ENCODE measurements at regions not wholly inside any gene's neighbourhood (a gene's known extent, or its start where the extent isn't known, plus 50 kb on each side); places are given as distances from the start of the nearest gene placed in this dataset.
"Not testable (repeated sequence)": the region's sequence is repeated elsewhere in the genome, so short reads cannot be mapped to it uniquely, and the experiment has no call there.

GRCh38 chr3:3351226-3351625, 171.7 kb upstream of the CRBN start:
- Mint-ChIP-seq H3K27me3 (no peaks in the 10 kb centered on the region), H3K4me3 (no peak overlapping the region), H3K27ac (no peak overlapping the region), H3K36me3 (ENCODE audit: low read depth) (peaks cover 1% of the 10 kb centered on the region), H3K4me1 (no peaks in the 10 kb centered on the region), H3K9me3 (no peaks in the 10 kb centered on the region)
- ATAC-seq (no peak), DNase-seq (no peak)

GRCh38 chr3:3347056-3347455, 167.6 kb upstream of the CRBN start:
- H3K4me1 Mint-ChIP-seq; H3K27ac Mint-ChIP-seq; H3K4me3 Mint-ChIP-seq; H3K27me3 Mint-ChIP-seq; H3K9me3 Mint-ChIP-seq; ATAC-seq; H3K36me3 Mint-ChIP-seq (ENCODE audit: low read depth); DNase-seq: not testable (repeated sequence)

- no peaks in the 10 kb centered on the region for H3K9me3 Mint-ChIP-seq
- no peaks in the 10 kb centered on the region for H3K4me1 Mint-ChIP-seq
- no peak overlapping the region for H3K27ac Mint-ChIP-seq
- DNase-seq (no peak), ATAC-seq (no peak)
- H3K4me3 Mint-ChIP-seq = no peak overlapping the region
- peaks cover 1% of the 10 kb centered on the region for H3K36me3 Mint-ChIP-seq (ENCODE audit: low read depth)
- no peaks in the 10 kb centered on the region for H3K27me3 Mint-ChIP-seq
These were observed 167.1 kb upstream of the CRBN start for GRCh38 chr3:3346556-3346955.

GRCh38 chr3:3342141-3342540, 162.7 kb upstream of the CRBN start:
- H3K27me3 Mint-ChIP-seq = no peaks in the 10 kb centered on the region
- no peak overlapping the region for H3K4me3 Mint-ChIP-seq
- no peaks in the 10 kb centered on the region for H3K36me3 Mint-ChIP-seq (ENCODE audit: low read depth)
- H3K9me3 Mint-ChIP-seq = no peaks in the 10 kb centered on the region
- ATAC-seq (no peak), DNase-seq (no peak)
- no peak overlapping the region for H3K27ac Mint-ChIP-seq
- H3K4me1 Mint-ChIP-seq = no peaks in the 10 kb centered on the region

GRCh38 chr3:3340965-3341895, 161.7 kb upstream of the CRBN start:
- DNase-seq = no peak
- Mint-ChIP-seq H3K27ac (no peak overlapping the region), H3K4me1 (no peaks in the 10 kb centered on the region), H3K36me3 (ENCODE audit: low read depth) (no peaks in the 10 kb centered on the region), H3K4me3 (no peak overlapping the region), H3K9me3 (no peaks in the 10 kb centered on the region), H3K27me3 (no peaks in the 10 kb centered on the region)
- no peak for ATAC-seq

- ATAC-seq (no peak), DNase-seq (no peak)
- no peaks in the 10 kb centered on the region for H3K9me3 Mint-ChIP-seq
- H3K4me1 Mint-ChIP-seq = no peaks in the 10 kb centered on the region
- no peak overlapping the region for H3K27ac Mint-ChIP-seq
- H3K4me3 Mint-ChIP-seq = no peak overlapping the region
- no peaks in the 10 kb centered on the region for H3K27me3 Mint-ChIP-seq
- H3K36me3 Mint-ChIP-seq (ENCODE audit: low read depth) = no peaks in the 10 kb centered on the region
These were observed 161.0 kb upstream of the CRBN start for GRCh38 chr3:3340526-3340925.

GRCh38 chr3:3335903-3336302, 156.4 kb upstream of the CRBN start:
- Mint-ChIP-seq H3K27ac (no peak overlapping the region), H3K36me3 (ENCODE audit: low read depth) (no peaks in the 10 kb centered on the region), H3K4me3 (no peak overlapping the region), H3K27me3 (no peaks in the 10 kb centered on the region), H3K4me1 (no peaks in the 10 kb centered on the region), H3K9me3 (no peaks in the 10 kb centered on the region)
- ATAC-seq (no peak), DNase-seq (no peak)

- no peak overlapping the region for H3K27ac Mint-ChIP-seq
- no peak overlapping the region for H3K4me3 Mint-ChIP-seq
- H3K27me3 Mint-ChIP-seq = no peaks in the 10 kb centered on the region
- DNase-seq = no peak
- no peaks in the 10 kb centered on the region for H3K9me3 Mint-ChIP-seq
- no peak for ATAC-seq
- no peaks in the 10 kb centered on the region for H3K4me1 Mint-ChIP-seq
- H3K36me3 Mint-ChIP-seq (ENCODE audit: low read depth) = no peaks in the 10 kb centered on the region
These were observed 155.0 kb upstream of the CRBN start for GRCh38 chr3:3334491-3334890.

- no peak overlapping the region for H3K27ac Mint-ChIP-seq
- no peak overlapping the region for H3K4me3 Mint-ChIP-seq
- ATAC-seq (no peak), DNase-seq (no peak)
- no peaks in the 10 kb centered on the region for H3K36me3 Mint-ChIP-seq (ENCODE audit: low read depth)
- no peaks in the 10 kb centered on the region for H3K4me1 Mint-ChIP-seq
- no peaks in the 10 kb centered on the region for H3K9me3 Mint-ChIP-seq
- no peaks in the 10 kb centered on the region for H3K27me3 Mint-ChIP-seq
These were observed 154.1 kb upstream of the CRBN start for GRCh38 chr3:3333571-3333970.

- no peak for ATAC-seq
- no peak overlapping the region for H3K4me3 Mint-ChIP-seq
- H3K9me3 Mint-ChIP-seq = peaks cover 8% of the 10 kb centered on the region
These were observed 137.0 kb upstream of the CRBN start for GRCh38 chr3:3316521-3316920.

GRCh38 chr3:3315846-3316245, 136.4 kb upstream of the CRBN start:
- ATAC-seq (no peak), DNase-seq (no peak)
- Mint-ChIP-seq H3K4me1 (no peaks in the 10 kb centered on the region), H3K4me3 (no peak overlapping the region), H3K9me3 (peaks cover 8% of the 10 kb centered on the region), H3K27me3 (no peaks in the 10 kb centered on the region), H3K36me3 (ENCODE audit: low read depth) (peaks cover 2% of the 10 kb centered on the region), H3K27ac (no peak overlapping the region)

More at GRCh38 chr3:3316521-3316920, 137.0 kb upstream of the CRBN start:
- Mint-ChIP-seq H3K36me3 (ENCODE audit: low read depth) (peaks cover 2% of the 10 kb centered on the region), H3K27me3 (no peaks in the 10 kb centered on the region), H3K4me1 (no peaks in the 10 kb centered on the region), H3K27ac (no peak overlapping the region)
- DNase-seq = no peak

GRCh38 chr3:3309887-3310286, 130.4 kb upstream of the CRBN start:
- DNase-seq = no peak
- Mint-ChIP-seq H3K27ac (no peak overlapping the region), H3K36me3 (ENCODE audit: low read depth) (no peaks in the 10 kb centered on the region), H3K4me3 (no peak overlapping the region), H3K27me3 (no peaks in the 10 kb centered on the region), H3K9me3 (no peaks in the 10 kb centered on the region), H3K4me1 (no peaks in the 10 kb centered on the region)
- ATAC-seq = no peak

GRCh38 chr3:3308809-3309208, 129.3 kb upstream of the CRBN start:
- Mint-ChIP-seq H3K9me3 (no peaks in the 10 kb centered on the region), H3K4me3 (no peak overlapping the region), H3K36me3 (ENCODE audit: low read depth) (no peaks in the 10 kb centered on the region), H3K27ac (no peak overlapping the region), H3K4me1 (no peaks in the 10 kb centered on the region), H3K27me3 (no peaks in the 10 kb centered on the region)
- DNase-seq = no peak
- ATAC-seq = no peak

- no peak overlapping the region for H3K4me3 Mint-ChIP-seq
- DNase-seq = no peak
- no peaks in the 10 kb centered on the region for H3K27me3 Mint-ChIP-seq
- H3K36me3 Mint-ChIP-seq (ENCODE audit: low read depth) = no peaks in the 10 kb centered on the region
- H3K27ac Mint-ChIP-seq = no peak overlapping the region
- no peaks in the 10 kb centered on the region for H3K9me3 Mint-ChIP-seq
- ATAC-seq = no peak
- no peaks in the 10 kb centered on the region for H3K4me1 Mint-ChIP-seq
These were observed 128.0 kb upstream of the CRBN start for GRCh38 chr3:3307491-3307890.

- H3K36me3 Mint-ChIP-seq (ENCODE audit: low read depth) = no peaks in the 10 kb centered on the region
- no peak overlapping the region for H3K4me3 Mint-ChIP-seq
- no peak overlapping the region for H3K27ac Mint-ChIP-seq
- no peaks in the 10 kb centered on the region for H3K9me3 Mint-ChIP-seq
- no peaks in the 10 kb centered on the region for H3K27me3 Mint-ChIP-seq
- no peak for ATAC-seq
- DNase-seq = no peak
- no peaks in the 10 kb centered on the region for H3K4me1 Mint-ChIP-seq
These were observed 126.3 kb upstream of the CRBN start for GRCh38 chr3:3305841-3306240.

GRCh38 chr3:3305084-3305483, 125.6 kb upstream of the CRBN start:
- no peak overlapping the region for H3K4me3 Mint-ChIP-seq
- H3K27me3 Mint-ChIP-seq = no peaks in the 10 kb centered on the region
- DNase-seq (no peak), ATAC-seq (no peak)
- no peaks in the 10 kb centered on the region for H3K4me1 Mint-ChIP-seq
- no peaks in the 10 kb centered on the region for H3K9me3 Mint-ChIP-seq
- H3K36me3 Mint-ChIP-seq (ENCODE audit: low read depth) = no peaks in the 10 kb centered on the region
- no peak overlapping the region for H3K27ac Mint-ChIP-seq

Measured in activated naive CD8-positive, alpha-beta T cell treated with anti-CD3 and anti-CD28 coated beads, Interleukin-2, amount 50 U/mL, for 24 hours (primary cell).